Activated CD4-positive, CD25-positive, alpha-beta regulatory T cell (primary cell): ENCODE measurements at regions not wholly inside any gene's neighbourhood (a gene's known extent, or its start where the extent isn't known, plus 50 kb on each side); places are given as distances from the start of the nearest gene placed in this dataset.

Source experiments
- DNase-seq, 4 experiments: peaks; one replicate each; lab custom pipeline; 2025; lab: John Stamatoyannopoulos, UW

DNA sequence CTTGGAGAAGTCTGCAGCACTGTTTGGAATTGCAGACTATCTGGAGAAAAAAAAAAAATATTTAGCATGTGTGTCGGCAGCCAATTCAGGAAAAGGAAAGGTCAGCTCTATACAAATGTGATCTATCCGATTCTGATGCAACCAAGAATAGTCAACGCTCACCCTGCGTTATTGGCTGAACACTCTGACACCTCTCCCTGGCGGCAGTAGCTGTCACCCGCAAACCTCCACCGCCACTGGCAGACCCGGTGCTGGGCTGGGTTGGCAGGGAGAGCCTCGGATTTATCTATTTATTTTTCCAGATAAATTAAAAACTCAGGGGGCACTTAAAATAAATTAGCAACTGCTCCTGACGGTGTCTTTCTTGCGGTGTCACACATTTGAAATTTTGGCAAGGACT is 409.7 kb downstream of the VRK1 start:
- DNase-seq: no peak

DNA sequence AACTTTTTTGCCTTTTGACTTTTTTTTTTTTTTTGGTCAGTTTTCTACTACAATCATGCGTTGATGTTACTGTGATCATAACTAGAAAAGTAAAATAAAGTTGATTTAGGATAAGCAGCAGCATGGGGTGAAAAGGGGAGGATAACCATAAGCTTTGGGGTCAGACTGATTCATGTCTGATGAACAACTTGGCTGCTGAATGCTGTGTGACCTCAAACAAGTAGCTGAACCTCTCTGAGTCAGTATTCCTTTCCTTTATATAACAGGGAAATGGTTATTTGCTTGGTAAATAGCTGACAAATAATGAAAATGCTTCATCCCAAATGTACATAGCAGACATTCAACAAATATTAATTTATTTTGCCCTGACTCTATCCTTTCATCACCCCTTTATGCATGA is 413.0 kb downstream of the VRK1 start:
- DNase-seq: no peak

DNA sequence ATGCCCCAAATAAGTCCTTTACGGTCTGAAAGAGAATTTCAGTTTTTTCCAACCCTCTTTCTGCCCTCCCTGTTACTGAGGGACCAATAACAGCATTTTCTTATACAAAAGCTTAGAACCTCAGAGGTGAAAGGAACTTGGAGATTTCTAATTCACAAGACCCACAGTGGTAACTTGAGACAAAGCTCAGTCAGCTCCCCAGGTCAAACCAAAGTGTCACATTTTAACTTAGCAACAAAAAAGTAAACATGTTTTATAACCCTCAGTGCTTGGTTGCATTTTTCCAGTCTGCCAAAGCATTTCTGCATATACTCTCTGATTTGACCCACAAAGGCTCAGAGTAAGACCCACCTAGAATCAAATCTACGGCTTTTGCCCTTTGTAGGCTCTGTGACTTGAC is 415.2 kb downstream of the VRK1 start:
- no peak for DNase-seq

DNA sequence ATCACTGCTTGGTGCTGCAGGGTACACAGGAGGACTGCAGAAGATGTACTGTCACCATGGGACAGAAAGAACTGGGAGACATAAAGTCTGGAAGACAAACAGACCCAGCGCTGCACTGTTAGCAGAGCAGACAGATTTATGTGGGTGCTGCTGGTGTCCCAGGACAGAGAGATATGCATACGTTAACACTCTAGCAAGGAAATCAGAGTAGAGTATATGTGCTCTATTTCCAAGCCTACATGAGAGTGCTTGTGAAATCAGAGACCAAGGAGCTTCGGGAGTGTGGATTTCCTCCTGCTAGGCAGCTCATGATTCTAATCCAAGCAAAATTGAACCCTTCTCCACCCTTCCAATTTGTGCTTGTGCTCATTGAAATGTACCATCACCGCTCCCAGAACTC is 416.5 kb downstream of the VRK1 start:
- no peak for DNase-seq

DNA sequence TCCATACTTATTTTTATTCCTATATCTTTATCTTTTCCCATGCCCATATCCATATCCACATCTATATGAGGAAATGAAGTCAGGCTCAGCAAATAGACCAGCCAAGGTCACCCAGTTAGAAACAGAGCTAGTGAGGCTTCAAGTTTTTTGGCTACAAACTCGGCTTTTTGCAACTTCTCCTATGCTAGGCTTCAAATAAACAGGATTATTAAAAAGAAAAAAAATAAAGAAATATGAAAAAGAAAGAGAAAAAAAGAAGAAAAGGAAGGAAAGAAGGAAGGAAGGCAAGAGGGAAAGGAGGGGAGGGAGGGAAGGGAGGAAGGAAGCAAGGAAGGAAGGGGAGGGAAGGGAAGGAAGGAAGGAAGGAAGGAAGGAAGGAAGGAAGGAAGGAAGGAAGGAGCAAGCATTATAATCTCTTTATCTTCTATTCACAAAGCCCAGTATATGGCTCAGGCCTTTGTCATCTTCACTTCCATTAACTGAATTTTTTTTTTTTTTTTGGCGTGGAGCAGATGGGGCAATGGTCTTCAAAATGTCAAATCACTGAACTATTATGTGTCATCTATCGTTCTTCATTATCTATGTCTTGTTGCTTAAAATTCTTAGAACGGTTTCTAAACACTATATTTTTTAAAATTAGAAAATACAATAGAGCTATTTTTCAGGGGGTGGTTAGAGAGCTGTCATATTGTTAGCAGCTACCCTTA is 418.2 kb downstream of the VRK1 start:
- no peak for DNase-seq

DNA sequence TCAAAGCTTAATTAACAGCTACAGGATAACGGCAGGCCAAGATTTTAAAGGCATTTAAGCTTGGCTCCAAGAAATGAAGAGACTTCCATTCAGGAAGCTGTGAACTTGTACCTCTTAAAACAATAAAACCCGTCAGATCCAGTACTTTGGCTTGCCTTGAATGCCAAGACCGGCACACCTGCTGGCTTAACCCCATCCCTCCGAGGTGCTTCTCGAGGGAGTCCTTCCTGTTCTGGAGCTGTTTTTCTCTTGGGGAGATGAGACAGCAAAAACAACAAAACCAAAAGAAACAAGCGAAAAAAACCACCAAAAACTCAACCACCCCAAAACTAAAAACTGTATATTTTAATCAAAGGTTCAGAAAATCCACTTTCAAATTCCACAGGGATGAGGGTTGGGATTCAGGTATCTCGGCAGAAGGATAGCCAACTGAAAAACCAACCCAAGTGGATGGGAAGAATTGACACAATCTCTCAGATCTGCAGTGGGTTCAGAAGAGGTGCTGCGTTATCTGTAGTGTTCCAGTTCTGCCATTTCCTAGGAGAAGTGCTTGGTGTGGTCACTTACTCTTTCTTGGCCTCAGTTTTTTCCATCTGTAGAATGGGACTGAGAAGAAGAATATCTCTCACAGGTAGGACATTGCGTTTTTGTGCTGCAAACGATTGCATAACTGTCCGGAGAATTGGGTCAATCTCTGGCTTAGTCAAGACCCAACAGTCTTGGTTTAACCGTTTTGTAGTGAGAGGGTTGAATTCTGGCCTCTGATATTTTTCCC is 420.1 kb downstream of the VRK1 start:
- DNase-seq: no peak

DNA sequence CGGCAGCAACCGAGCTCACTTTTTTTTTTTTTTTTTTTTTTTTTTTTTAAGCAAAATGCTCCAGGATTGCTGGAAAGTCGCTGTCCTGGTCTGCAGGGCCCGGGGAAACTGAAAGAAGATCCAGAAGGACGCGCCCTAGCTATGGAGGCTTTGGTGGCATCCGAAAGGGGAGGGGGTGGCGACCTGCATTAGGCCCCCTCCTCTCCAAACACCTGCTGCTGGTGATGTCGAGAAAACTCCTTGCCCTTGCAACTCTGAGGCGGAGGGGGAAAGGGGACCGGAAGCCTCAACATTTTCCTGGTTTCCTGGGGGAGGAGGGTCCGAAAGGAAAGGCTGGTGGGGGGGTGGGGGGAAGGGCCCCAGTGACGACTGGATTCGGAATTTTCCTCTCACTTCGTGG is 421.1 kb downstream of the VRK1 start:
- no peak for DNase-seq

DNA sequence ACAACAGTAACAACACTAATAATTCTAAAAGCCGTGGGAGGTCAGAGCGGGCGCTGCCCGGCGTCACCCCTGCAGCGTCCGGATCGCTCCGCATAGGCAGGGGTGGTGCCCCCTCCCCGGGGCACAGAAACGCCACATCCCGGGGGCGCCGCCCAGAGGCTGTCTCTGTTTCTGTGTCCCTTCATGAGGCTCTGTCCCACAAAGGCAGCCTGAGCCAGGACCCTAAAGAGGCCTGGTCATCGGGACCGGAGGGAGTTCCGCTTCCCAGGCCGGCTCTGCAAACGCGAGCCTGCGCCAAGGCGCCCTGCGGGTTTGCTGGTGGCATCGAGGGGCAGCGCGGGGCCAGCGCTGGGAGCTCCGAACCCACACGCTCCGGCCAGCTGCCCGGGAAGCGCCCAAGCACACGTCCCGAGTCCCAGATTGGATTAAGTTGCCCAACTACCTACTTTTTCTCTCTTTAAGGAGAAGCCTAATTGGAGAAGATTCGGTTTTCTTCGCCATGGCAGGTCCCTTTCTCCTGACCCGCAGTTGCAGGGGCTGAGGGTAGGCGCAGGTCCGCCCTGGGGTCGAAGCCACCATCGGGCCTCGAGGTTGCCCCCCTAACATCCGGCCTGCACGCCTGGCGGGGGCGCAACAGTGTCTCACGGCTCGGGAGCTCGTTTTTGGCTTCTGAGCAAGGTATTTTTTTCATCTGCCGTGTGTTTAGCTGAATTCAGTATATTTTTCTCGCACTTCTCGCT is 421.7 kb downstream of the VRK1 start:
- DNase-seq: no peak

DNA sequence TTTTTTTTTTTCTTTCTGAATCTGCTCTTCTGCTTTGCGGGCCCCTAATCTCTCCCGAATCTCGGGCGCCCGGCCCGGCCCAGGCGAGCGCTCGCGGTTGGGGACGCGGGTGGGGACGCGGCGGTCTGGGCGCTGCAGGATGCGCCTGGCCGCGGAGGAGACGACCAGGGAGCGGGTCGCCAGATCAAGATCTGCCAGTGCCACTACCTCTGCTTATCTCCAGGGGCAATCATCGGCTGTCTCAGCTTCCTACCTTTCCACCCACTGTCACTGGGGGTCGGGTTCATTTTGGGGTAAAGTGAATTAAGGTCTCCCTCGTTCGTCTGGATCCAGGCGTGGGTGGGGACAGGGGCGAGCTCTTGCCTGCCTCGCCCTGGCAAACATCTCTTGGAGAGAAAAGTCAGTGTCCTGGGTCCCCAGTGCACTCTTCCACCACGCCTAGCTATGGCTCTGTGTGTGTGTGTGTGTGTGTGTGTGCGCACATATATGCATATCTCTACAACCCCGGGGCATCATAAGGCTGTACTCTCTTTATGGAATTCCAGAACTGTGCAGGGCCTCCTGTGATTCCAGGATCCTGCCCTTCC is 422.3 kb downstream of the VRK1 start:
- DNase-seq: no peak

DNA sequence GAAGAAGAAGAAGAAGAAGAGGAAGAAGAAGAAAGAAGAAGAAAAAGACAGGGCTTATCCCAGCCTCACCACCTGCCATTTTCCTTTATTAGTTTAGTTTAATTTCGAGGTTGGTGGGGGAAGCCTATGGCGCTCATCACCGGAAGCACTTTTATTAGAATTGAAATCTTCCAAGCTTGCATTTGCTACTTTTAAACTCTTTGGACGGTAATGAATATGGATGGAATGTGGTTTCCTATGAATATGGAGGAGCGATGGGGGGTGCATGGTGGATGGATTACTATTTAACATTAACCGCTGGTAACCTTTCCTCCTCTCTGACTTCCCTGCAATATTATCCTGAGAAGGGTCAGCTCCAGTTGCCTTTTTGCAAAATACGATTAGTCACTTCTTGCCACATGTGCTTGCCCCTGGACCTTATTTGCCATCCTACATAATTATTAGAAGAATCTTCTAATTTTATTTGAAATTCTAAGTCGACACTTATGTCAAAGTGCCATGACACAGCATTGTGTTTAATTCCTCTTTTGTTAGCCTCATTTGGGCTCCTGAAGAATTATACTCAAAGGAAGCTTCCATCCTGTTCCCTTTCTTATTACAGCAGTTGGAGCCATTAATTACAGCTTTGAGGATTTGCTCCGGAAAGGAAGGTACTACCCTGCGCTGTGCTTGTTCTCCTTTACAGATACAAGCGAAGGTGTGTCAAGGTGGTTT is 424.5 kb downstream of the VRK1 start:
- no peak for DNase-seq

DNA sequence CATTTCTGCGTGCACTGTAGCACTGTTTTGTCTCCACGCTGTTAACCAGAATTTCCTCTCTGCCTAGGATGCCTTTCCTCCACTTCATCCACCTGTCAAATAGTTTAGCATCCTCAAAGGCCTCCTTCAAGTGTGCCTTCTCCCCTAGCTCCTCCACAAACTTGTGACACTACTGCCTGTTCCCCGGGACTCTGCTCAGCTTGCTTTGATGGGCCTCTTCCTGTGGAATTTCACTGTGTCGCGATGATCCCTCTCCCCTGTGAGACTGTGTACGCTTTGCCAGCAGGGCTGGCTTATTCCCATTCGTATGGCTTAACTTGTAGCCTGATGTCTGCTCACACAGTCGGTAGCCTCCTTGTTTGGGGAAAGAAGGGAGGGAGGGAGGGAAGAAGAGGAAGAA is 426.8 kb downstream of the VRK1 start:
- DNase-seq: no peak

DNA sequence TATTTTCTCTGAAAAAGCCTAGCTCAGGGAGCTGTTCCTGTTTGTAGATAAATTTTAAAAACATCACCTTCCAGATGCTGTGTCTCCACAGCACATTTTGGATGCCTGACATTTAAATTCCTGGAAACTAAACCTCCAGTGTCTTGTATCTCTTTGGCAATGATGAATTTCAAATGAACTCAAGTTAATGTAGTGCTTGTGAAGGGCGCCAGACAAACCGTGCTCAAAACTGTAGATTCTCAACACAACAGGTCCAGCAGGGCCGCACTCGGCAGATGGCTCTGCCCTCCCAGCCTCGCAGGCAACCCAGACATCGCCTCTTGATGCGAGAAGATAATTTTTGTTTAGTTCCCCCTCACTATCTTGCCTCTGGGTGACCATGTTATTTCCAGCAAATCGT is 432.9 kb downstream of the VRK1 start:
- DNase-seq: no peak

DNA sequence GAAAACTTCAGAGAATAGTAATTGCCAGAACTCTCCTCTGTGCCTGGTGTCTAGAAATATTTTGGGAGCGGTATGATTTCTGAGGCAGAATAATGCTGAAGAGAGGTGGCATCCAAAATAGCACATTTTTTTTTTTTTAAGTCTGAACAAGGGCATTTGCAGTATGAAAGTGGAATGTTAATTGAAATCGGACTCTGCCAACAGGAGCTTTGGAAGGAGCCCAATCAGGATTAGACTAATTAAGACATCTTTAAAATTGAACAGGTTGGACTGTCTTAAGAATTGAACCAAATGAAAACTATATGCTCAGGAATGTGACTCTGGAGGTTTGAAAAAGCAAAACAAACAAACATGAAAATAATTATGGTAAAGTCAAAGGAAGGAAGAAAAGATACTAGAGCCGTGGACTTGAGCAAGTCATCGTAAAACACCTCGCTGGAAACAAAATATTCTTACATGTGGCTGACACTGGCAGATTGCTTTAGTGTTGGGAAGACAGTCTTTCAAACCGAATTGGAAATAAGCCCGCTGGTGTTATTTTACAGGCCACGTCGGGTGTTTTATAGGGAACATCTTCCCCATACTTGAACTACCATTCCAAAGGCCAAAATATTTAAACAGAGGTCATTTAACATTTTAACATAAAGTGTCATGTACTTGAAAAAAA is 436.3 kb downstream of the VRK1 start:
- DNase-seq: no peak

DNA sequence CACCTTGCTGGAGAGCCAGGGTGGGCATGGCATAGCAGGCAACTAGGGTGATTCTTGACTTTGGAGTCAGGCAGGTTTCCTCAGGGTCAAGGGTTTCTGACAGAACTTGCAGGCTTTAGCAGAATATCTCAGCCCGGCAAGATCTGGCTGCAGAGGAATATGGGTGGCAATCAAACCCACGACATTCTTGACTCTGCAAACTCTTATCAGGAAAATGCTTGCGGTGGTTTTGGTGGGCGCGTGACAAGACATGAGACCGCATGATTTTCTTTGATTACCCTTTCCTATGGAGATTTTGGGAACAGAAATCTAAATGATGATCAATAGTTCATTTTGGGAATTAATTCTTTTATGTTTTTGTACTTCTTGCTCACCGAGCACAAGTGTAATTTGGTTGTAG is 449.5 kb downstream of the VRK1 start:
- DNase-seq: no peak

DNA sequence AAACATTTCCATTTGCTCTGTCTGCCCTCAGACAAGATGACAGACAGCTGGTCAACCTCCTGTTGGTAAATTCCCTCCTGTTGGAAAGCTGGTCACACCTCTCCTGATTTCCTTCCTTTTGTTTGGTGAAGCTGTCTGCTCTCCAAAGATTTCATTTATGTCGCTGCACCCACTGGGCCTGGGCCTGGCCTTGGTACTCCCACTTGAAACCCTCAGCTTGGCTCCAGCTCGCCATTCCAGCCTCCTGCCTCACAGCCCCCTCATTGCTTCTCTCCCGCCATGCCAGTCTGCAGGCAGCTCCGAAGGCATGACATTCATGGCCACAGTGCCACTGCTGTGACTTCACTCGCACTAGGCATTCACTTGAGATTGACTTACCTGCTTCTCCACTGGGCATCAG is 451.8 kb downstream of the VRK1 start:
- no peak for DNase-seq

DNA sequence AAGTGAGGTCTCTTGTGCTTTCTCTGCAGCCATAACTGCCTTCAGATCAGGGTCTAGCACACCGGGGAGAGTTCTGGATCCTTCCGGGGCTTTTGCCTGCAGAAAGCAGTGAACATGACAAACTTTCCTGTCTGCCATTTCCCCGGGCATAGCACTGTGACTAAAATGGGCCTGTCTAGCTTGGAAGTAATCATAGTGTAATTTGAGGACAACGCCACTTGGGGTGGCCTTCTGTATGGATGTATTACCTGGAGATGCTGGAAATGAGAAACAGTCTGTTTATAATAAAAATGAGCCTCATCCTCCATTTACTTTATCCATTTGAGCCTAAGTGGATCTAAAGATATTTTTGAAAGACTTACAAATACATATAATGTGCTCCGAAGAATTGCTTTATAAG is 453.7 kb downstream of the VRK1 start:
- no peak for DNase-seq

DNA sequence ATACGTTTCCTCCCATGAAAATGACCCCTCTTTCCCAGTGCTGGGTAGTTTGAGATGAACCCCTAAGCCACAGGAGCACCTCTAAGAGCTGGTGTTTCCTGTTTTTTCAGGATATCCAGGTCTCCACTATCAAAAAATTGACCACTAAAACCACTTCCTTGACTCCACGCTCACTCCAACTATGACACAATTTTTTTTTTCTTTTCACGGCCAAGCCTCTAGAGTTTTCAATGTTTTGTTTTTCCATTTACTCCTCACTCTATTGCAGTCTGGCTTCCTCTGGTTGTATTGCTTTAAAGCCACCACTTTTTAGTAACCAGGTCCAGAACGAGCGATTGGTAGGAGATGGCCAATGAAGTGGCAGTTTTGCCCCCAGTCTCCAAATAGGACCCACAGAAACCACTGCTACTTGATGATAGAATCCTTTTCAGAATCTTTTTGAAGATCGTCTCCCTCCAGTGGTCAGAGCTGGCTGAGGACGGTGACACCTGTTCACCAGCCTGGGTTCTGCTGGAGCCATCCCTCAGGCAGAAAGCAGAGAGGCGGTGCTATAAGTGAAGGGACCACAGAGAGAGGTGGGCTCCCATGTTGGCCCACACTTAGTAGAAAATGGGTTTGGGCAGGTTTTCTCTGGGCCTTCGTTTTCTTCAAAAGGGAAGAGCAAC is 454.4 kb downstream of the VRK1 start:
- no peak for DNase-seq

DNA sequence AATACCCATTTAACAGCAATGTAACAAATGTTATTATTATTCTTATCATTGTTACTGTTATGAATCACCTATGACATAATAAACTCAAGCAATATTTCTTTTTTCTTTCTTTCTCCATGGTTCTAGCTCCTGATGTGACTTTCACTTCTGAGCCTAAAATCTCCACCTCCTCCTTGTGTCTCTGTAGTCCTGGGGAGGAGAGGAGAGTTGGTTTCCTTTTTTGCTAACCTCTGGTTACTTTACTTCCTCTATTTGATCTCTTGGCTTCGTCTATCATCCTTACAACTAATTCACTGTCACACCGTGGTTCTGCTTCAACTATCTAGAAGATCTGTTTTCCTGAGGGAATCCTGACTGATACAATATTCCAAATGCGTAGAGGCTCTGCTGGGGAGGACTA is 456.6 kb downstream of the VRK1 start:
- DNase-seq: no peak

DNA sequence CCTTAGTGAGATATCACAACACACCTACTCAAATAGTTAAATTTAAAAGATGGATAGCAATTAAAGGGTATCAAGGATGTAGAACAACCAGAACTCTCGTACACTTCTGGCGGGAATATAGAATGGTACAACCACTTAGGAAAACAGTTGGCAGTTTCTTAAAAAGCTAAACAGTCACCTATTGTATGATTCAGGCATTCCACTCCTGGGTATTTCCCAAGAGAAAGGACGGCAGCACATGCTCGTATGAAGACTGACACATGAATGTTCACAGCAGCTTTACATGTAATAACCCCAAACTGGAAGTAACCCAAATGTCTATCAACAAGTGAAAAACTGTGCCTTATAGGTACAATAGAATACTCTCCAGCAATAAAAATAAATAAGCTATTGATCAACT is 465.2 kb downstream of the VRK1 start:
- no peak for DNase-seq

DNA sequence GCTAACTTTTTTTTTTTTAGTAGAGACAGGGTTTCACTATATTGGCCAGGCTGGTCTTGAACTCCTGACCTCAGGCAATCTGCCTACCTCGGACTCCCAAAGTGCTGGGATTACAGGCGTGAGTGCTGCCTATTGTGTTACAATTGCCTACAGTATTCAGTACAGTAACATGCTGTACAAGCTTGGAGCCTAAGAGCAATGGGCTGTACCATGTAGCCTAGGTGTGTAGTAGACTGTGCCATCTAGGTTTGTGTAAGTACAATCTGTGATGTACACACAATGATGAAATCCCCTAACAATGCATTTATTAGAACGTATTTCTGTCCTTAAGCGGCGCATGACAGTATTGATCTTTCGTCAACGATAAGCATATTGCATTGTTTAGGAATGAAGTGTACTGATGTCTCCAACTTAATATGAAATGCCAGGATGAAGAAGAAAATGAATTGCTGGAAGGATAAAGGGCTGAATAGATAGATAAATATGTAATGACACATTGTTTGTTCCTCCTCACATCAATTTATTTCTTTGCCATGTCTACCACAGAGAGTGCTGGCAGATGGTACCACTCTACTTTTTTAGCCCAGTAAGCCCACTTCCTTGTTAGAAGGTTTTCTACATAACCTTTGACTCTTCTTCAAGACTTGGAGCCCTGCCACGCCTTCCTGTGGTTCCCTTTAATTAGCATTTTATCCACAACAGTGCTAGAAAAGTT is 467.5 kb downstream of the VRK1 start:
- DNase-seq: no peak
